ENCODE measurements at regions not wholly inside any gene's neighbourhood (a gene's known extent, or its start where the extent isn't known, plus 50 kb on each side); places are given as distances from the start of the nearest gene placed in this dataset.

DNA sequence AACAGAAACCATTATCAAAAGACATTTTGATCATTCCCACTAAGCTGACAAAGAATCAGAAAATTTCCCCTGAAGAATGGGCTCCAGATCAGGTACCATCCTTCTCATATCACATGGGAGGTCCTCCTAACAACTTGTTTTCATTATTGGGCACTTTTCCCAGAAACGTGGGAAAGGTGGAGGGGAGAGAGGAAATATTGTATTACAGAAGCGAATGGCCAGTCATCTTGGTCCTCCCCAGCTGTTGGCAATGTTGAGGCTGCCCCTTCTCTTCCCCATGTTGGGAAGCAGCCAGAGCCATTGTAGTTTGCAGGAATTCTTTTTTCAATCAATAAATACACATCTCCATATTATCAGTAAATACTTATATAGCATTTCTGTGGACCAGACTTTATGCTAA, 126.2 kb upstream of the ZNF608 start:
- TF ChIP-seq GATA3 (IDR thresholded peaks at IDR 0.05; ENCODE audit: low read depth, low read length) (no peak), GATA2 (IDR thresholded peaks at IDR 0.05; ENCODE audit: low read depth, low read length) (no peak)

DNA sequence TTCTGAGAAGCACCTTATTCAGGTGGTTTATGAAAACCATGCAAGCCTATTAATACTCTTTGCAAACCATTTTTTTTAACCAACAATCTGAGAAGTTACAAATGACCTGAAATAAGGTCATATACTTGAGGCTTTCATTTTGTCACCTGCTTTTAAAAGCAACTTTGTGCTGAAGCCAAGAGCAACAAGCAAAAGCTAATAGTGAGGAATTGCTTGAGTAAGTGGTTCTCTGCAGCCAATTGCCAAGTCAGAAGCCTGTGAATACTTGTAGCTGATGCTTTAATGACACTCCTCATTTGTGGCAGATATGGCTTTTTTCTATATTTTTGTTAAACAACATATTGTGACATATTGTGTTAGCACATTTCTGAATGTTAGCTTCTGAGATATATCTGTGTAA, 126.7 kb upstream of the ZNF608 start:
- TF ChIP-seq GATA2 (IDR thresholded peaks at IDR 0.05; ENCODE audit: low read depth, low read length) (no peak), GATA3 (IDR thresholded peaks at IDR 0.05; ENCODE audit: low read depth, low read length) (no peak)

DNA sequence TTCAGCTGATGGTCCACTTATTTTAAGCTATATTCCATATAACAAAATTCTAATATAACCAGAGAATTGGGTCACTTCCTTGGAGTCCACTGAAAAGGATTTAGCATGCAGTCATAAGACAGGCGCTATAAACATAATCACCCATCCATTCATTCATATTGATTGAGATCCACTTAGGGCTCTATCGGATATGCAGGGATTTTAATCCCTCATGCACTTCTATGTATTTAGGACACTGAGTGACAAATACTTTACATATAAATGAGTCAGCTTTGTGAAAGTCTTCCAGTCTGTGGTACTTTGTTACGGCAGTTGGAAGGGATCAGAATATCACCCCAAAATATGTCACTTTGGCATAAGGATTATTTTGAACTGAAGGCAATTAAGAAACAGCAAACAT, 127.3 kb upstream of the ZNF608 start:
- TF ChIP-seq GATA3 (IDR thresholded peaks at IDR 0.05; ENCODE audit: low read depth, low read length): no peak
- no peak for TF ChIP-seq GATA2 (IDR thresholded peaks at IDR 0.05; ENCODE audit: low read depth, low read length)

DNA sequence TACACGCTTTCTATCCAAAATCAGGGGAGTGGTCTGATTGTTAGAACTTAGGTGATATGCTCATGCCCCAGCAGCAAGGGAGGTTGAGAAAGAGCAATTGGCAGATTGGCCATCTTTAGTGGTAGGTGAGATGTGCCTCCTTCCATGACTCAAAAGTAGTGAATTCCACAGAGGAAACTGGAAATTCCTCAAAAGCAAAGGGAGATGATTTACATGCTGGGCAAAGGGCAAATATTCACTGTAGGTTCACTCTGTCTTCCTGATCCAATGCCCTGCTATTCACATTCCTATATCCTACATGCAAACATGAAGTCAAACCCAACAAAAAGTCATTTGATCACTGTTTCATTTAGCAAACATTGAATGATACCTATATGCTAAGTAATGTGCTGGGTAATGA, 130.1 kb upstream of the ZNF608 start:
- TF ChIP-seq GATA3 (IDR thresholded peaks at IDR 0.05; ENCODE audit: low read depth, low read length): no peak
- no peak for TF ChIP-seq GATA2 (IDR thresholded peaks at IDR 0.05; ENCODE audit: low read depth, low read length)

DNA sequence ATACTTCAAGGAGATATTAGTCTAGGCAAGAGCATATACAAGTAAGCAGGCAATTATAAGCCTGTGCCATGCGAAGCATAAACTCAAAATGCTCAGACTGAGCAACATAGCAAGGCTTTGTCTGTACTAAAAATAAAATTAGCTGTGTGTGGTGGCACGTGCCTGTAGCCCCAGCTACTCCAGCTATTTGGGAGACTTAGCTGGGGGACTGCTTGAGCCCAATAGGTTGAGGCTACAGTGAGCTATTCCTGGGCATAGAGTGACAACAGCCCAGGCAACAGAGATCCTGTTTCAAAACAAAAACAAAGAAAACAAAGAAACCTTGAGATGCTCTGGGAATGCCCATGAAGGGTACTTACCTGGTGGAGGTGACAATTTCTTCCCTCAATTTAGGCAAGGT, 130.5 kb upstream of the ZNF608 start:
- TF ChIP-seq GATA3 (IDR thresholded peaks at IDR 0.05; ENCODE audit: low read depth, low read length) (no peak), GATA2 (IDR thresholded peaks at IDR 0.05; ENCODE audit: low read depth, low read length) (no peak)

DNA sequence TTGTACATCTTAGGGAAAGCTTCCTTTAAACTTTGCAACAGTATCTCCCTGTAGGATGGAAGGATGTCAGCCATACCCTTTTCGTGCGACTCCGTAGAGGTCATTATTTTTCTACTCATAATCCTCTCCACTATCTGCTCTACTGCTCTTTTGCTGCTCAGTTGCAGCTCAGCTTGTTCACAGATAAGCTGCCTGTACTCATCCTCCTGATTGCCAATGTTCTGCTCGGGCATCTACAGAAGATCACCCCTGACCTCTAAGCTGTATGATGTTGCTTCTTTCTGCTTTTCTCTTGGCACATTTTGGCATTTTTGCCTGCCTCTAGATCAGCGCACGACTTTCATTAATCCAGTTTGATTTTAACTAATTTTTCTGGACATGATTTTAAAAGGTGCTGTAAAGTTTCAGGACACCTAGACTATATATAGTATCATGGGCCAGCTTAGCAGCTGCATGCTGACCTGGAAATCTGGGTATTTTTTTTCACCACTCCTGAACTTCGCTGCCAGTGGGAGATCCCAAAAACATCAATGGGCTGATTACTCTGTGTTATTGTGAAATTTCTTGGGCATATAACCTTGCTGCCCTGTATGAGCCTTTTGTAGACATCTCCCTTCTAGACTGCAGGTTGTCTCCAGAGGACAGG, 131.2 kb upstream of the ZNF608 start:
- TF ChIP-seq GATA2 (IDR thresholded peaks at IDR 0.05; ENCODE audit: low read depth, low read length) (no peak), GATA3 (IDR thresholded peaks at IDR 0.05; ENCODE audit: low read depth, low read length) (no peak)

DNA sequence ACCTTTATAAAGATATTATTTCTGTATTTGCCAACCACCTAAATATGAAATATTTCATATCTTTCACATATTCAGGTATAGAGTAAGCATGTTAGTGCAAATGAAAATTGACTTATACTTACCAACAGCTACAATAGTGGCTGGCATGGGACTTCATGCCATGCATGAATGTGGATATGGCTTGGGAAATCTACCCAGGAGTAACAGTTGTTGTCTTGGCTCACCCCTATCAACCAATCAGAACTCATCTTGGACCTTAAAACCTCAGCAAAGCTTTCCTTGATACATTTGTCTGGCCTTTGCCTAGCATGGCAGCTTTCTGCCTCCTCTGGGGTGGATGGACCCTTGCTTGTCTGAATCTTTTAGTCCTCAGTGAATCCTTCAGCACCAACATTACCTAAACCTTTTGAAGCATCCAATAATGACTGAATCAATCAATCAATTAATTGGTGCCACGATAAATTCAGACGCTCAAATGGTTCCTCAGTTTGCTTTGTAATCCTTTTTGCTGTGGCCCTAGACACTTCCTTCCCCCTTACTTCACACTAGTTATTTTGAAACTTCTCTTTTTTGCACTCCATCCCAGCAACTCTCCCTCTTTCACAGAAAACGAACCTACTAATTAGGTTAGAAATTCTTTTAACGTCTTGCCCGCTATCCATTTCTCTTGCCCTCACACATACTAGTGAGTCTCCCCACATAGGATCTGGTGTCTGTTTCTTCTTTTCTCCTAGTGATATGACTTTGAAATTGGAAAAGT, 132.3 kb upstream of the ZNF608 start:
- TF ChIP-seq GATA2 (IDR thresholded peaks at IDR 0.05; ENCODE audit: low read depth, low read length) (no peak), GATA3 (IDR thresholded peaks at IDR 0.05; ENCODE audit: low read depth, low read length) (no peak)

DNA sequence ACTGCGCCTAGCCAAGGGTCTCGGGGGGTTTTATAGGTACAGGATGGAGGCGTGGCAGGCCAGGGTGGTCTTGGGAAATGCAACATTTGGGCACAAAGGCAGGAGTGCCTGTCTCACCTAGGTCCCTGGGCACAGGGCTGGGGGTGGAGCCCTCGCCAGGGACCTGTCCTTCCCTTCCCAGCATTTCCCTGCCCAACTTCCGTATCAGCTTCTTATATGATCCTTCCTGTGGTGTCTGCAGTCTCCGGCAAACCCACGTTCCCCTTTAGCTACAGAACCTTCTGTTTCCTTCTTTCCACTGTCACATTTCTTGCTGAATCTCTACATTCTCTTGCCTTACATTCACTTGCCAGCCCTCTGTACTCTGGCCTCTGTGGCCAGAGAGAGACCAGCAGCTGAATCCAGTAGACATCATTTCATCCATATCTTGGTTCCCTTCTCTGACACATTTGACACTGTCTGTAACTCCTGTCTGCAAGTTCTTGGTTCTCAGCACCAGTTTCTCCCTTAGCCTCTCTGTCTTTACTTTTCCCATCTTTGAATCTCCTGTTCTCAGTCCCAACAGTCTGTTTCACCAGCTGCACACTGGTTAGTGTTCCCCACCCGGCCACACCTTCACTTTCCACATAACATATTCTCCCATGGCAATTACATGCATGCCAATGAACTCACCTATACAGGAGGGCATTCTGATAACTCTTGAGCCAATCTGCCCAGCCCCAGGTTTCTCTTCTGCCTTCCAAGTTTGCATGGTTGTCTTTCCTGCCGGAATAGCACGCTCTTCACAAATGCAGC, 134.7 kb upstream of the ZNF608 start:
- TF ChIP-seq GATA2 (IDR thresholded peaks at IDR 0.05; ENCODE audit: low read depth, low read length) (no peak), GATA3 (IDR thresholded peaks at IDR 0.05; ENCODE audit: low read depth, low read length) (no peak)

DNA sequence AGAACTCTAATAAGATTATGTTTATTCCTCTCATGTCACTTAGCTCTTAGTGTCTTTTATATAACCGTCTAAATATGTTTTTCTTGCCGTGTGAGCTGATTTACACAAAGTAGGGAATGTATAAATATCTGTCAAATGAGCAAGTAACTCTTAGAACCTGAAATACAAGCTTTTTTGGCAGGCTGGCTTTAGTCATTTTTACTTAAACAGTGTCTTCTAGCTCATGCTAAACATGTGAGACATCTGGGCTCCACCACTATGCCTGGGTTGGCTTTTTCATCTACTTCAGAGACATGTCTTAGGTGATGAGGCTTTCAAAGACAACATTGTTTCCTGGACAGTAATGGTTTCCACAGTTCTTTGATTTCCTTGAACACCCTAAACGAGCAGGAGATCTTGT, 137.2 kb upstream of the ZNF608 start:
- TF ChIP-seq GATA2 (IDR thresholded peaks at IDR 0.05; ENCODE audit: low read depth, low read length) (no peak), GATA3 (IDR thresholded peaks at IDR 0.05; ENCODE audit: low read depth, low read length) (no peak)

DNA sequence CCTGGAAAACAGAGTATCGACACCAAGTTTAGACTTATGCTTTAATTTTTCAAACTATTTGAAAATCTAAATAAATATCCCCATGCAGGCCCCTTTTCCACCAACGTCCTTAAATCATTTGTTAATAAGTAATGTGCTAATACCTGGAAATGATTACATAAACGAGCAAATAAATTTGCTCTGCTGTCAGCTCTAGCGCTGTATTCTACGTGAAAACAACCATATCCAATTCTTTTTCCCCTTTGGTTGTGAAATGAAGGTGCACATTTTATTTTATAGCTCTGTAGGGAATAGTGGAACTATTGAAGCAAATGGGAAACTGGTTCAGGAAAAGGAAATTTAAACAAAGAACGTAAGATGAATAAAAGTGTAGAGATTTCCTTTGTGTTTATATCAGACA, 137.7 kb upstream of the ZNF608 start:
- TF ChIP-seq GATA3 (IDR thresholded peaks at IDR 0.05; ENCODE audit: low read depth, low read length) (no peak), GATA2 (IDR thresholded peaks at IDR 0.05; ENCODE audit: low read depth, low read length) (no peak)

DNA sequence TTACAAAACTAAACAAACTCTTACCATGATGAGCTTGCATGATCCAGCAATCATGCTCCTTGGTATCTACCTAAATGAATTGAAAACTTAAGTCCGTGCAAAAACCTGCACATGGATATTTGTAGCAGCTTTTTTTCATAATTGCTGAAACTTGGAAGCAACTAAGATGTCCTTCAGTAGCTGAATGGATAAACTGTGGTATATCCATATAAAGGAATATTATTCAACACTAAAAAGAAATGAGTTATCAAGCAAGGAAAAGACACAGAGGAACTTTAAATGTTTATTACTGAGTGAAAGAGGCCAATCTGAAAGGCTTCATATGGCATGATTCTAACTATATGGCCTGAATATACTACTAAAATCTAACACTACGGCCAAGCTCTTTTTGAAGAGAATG, 139.1 kb upstream of the ZNF608 start:
- TF ChIP-seq GATA3 (IDR thresholded peaks at IDR 0.05; ENCODE audit: low read depth, low read length) (no peak), GATA2 (IDR thresholded peaks at IDR 0.05; ENCODE audit: low read depth, low read length) (no peak)

DNA sequence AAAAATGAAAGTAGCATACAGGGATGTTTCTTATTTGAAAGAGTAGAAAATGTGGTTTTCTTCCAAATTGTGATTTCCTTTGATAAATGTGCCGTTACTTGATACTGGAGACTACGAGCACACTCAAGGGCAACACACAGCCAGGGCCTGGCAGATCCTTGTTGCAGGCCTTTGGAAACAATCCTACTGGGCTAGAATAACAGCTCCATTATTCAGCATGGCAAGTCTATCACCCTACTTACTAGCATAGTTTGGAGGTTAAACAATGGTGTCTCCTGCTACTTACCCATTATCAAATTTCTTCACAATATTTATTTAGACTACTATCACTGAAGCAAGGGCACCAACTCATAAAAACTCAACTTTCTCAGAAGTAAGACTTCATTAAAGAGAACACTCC, 140.8 kb upstream of the ZNF608 start:
- TF ChIP-seq GATA2 (IDR thresholded peaks at IDR 0.05; ENCODE audit: low read depth, low read length) (no peak), GATA3 (IDR thresholded peaks at IDR 0.05; ENCODE audit: low read depth, low read length) (no peak)

DNA sequence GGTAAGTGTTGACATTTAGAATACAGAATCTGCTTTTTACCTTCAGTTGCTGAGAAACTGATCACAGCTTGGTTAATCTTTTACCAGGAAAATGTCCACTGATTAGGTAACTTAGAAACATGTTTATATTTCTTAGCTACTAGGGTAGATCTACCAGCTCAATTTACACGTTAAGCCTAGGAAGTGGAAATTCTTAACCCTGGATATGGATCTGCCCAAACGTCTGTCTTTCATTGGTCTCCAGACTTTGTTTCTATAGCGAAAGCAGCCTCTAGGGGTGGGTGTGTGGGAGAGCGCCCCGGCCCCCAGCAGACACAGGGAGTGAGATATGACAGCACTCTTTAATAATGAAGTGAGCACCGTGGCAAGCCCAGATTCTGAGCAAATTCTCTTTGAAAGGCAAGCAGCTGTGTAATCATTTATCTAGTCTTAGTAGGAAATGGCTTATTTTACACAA, 141.6 kb upstream of the ZNF608 start:
- TF ChIP-seq GATA2 (IDR thresholded peaks at IDR 0.05; ENCODE audit: low read depth, low read length) (no peak), GATA3 (IDR thresholded peaks at IDR 0.05; ENCODE audit: low read depth, low read length) (no peak)

DNA sequence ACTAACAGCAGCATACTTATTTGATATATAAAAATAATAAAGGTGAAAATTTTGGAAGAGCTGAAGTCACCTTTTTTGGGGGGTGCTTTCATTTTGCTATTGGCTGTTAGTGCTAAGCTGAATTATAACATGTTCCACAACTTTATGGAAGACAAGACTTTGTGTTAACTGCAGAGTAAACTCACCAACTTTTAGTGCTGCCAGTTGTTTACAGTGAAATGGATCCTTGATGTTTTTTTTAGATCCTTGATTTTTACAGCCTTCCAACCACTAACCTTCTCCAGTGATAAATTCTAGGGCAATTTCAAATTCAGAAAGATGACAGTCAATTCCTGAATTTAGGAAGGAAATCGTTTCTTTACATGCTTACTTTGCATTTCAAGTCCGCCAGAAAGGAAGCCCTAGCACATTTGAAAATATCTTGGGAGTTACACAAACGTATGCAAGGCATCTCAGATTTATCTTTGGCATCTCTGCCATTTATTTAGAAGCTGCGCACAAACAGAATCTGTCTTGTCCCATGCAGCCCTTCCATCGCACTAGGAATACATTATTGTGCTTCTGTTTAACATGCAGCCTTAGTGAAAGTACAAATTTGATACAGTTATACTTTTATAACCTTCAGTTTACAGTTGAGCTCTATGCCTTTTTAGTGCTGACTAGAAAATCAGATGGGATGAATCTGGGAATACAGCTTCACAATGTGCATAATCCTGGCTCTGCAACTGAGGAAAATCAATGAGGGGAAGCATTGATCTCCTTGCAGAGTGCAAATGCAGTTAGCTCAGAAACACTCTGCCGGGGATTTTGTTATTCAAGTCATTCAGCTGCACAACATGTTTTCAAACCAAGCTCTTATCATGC, 142.4 kb upstream of the ZNF608 start:
- TF ChIP-seq GATA2 (IDR thresholded peaks at IDR 0.05; ENCODE audit: low read depth, low read length) (no peak), GATA3 (IDR thresholded peaks at IDR 0.05; ENCODE audit: low read depth, low read length) (no peak)

Data from SH-SY5Y (cell line).